ENCODE measurements at regions not wholly inside any gene's neighbourhood (a gene's known extent, or its start where the extent isn't known, plus 50 kb on each side); places are given as distances from the start of the nearest gene placed in this dataset.

GRCh38 chr3:43873723-43874122, 183.0 kb downstream of the ABHD5 start:
- no peaks in the 10 kb centered on the region for H3K9me3 ChIP-seq (replicated peaks; ENCODE audit: control insufficient read depth, insufficient read depth, low read length)
- ChIA-PET SMC1A (ENCODE audit: uncharacterized antibody, unreplicated experiment) (interaction anchor here (1.3 kb wide), 1 partner anchor 325 kb away, joined by 3 read pairs; no protein-coding TSS in a partner anchor), CTCF (no interaction called here), RAD21 (ENCODE audit: unreplicated experiment) (no interaction called here), POLR2A (no interaction called here)
- no peaks in the 10 kb centered on the region for H3K4me1 ChIP-seq (ENCODE audit: control insufficient read depth, insufficient read depth, low read length)
- no TSS peak for BruUV-seq (replicated peaks)
- H3K36me3 ChIP-seq (ENCODE audit: control insufficient read depth in 2 of 2, insufficient read depth in 2 of 2, low read length in 1 of 2), result no peaks in the 10 kb centered on the region
- H3K9ac ChIP-seq (ENCODE audit: control insufficient read depth, insufficient read depth, low read length), result no peak overlapping the region
- H3K4me2 ChIP-seq (ENCODE audit: control insufficient read depth, insufficient read depth), result no peak overlapping the region
- TF ChIP-seq ETV6 (conservative IDR thresholded peaks at IDR 0.05 in 1 of 2, IDR thresholded peaks at IDR 0.05 in 1 of 2; ENCODE audit: borderline replicate concordance in 1 of 2, low read depth in 1 of 2) (no peak), CHD2 (IDR thresholded peaks at IDR 0.05; ENCODE audit: borderline replicate concordance, low read depth, low read length) (no peak), FOXM1 (IDR thresholded peaks at IDR 0.05; ENCODE audit: low read depth, low read length) (no peak), MTA3 (IDR thresholded peaks at IDR 0.05; ENCODE audit: borderline replicate concordance, low read length) (no peak), SPI1 (IDR thresholded peaks at IDR 0.05; ENCODE audit: borderline replicate concordance, insufficient read depth, low read depth, low read length) (no peak), BRCA1 (IDR thresholded peaks at IDR 0.05; ENCODE audit: low read depth, low read length) (no peak), SP1 (IDR thresholded peaks at IDR 0.05; ENCODE audit: low read depth, low read length) (no peak), TBL1XR1 (IDR thresholded peaks at IDR 0.05; ENCODE audit: low read depth, low read length) (no peak), SRF (IDR thresholded peaks at IDR 0.05; ENCODE audit: low read depth in 2 of 2, low read length in 2 of 2) (no peak), PAX5 (IDR thresholded peaks at IDR 0.05; ENCODE audit: borderline replicate concordance, low read depth, low read length) (no peak), SUZ12 (IDR thresholded peaks at IDR 0.05; ENCODE audit: unreplicated experiment) (no peak), STAT1 (conservative IDR thresholded peaks at IDR 0.05) (no peak), RAD51 (IDR thresholded peaks at IDR 0.05) (no peak)
- TF ChIP-seq, protein P1, sequence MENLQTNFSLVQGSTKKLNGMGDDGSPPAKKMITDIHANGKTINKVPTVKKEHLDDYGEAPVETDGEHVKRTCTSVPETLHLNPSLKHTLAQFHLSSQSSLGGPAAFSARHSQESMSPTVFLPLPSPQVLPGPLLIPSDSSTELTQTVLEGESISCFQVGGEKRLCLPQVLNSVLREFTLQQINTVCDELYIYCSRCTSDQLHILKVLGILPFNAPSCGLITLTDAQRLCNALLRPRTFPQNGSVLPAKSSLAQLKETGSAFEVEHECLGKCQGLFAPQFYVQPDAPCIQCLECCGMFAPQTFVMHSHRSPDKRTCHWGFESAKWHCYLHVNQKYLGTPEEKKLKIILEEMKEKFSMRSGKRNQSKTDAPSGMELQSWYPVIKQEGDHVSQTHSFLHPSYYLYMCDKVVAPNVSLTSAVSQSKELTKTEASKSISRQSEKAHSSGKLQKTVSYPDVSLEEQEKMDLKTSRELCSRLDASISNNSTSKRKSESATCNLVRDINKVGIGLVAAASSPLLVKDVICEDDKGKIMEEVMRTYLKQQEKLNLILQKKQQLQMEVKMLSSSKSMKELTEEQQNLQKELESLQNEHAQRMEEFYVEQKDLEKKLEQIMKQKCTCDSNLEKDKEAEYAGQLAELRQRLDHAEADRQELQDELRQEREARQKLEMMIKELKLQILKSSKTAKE (IDR thresholded peaks at IDR 0.05; ENCODE audit: low read depth, poor library complexity, severe bottlenecking), result no peak
- no peak overlapping the region for H2AFZ ChIP-seq (ENCODE audit: control insufficient read depth, low read depth, low read length)
- intact Hi-C loops (cut with micrococcal nuclease; ENCODE audit: unreplicated experiment), result no loop called here
- peaks cover 3 to 17% of the 10 kb centered on the region in 2 experiments; a peak in 2 of 4 replicates for H3K27me3 ChIP-seq (replicated peaks in 1 of 2; ENCODE audit: control insufficient read depth in 2 of 2, insufficient read depth in 2 of 2, low read length in 1 of 2)
- FAIRE-seq (no peak), ATAC-seq (no peak), DNase-seq (ENCODE audit: low read depth, low spot score) (no peak)
- 0 out of 2 replicates have a peak, but pooled peaks cover 3% of the 10 kb centered on the region for H4K20me1 ChIP-seq (ENCODE audit: control insufficient read depth, insufficient read depth)
- no peak overlapping the region for H3K4me3 ChIP-seq
- in situ Hi-C loops (cut with MboI), result no loop called here
- WGBS (ENCODE audit: insufficient coverage, insufficient replicate concordance, low lambda C conversion rate, missing lambda C conversion rate), result 47% methylated on average over 7 of the region's 7 CpGs
- H3K27ac ChIP-seq (ENCODE audit: control insufficient read depth, insufficient read depth), result no peak overlapping the region
- no peaks in the 10 kb centered on the region for H3K79me2 ChIP-seq (ENCODE audit: control insufficient read depth, insufficient read depth, low read length)
